Neural cell (in vitro differentiated cells): ENCODE measurements at regions not wholly inside any gene's neighbourhood (a gene's known extent, or its start where the extent isn't known, plus 50 kb on each side); places are given as distances from the start of the nearest gene placed in this dataset.

Source experiments
- H2AFZ ChIP-seq: fragments of 200-600, 300-800 bp; sonication (generic), shearing (Covaris generic); 2 replicates; pipeline ENCODE4 v1.6.0; 2014; ENCODE audit warnings: low read depth, mild to moderate bottlenecking, antibody characterized with exemption, low read length, moderate library complexity
- H3F3A ChIP-seq: fragments of 200-600 bp; shearing (Covaris generic); 2 replicates; pipeline ENCODE4 v1.6.1; 2016; ENCODE audit warnings: mild to moderate bottlenecking, moderate library complexity, mixed read lengths, antibody characterized with exemption, low read length; ENCODE audit not compliant: insufficient read depth, poor library complexity, severe bottlenecking
- H3K27ac ChIP-seq: fragments of 200-600, 300-800 bp; sonication (generic), shearing (Covaris generic); 2 replicates; pipeline ENCODE4 v1.5.1; 2014; ENCODE audit warnings: mild to moderate bottlenecking, low read length, moderate library complexity
- H3K27me3 ChIP-seq: fragments of 300-800, 200-600 bp; sonication (generic), shearing (Covaris generic); 2 replicates; pipeline ENCODE4 v1.6.0; 2014; ENCODE audit warnings: mild to moderate bottlenecking, low read depth, low read length, moderate library complexity; ENCODE audit not compliant: insufficient read depth
- H3K36me3 ChIP-seq: fragments of 300-800, 200-600 bp; sonication (generic), shearing (Covaris generic); 2 replicates; pipeline ENCODE4 v1.5.1; 2014; ENCODE audit warnings: mild to moderate bottlenecking, antibody characterized with exemption, low read length, moderate library complexity; ENCODE audit not compliant: insufficient read depth
- H3K4me2 ChIP-seq: fragments of 300-800, 200-600 bp; sonication (generic), shearing (Covaris generic); 2 replicates; pipeline ENCODE4 v1.6.0; 2014; ENCODE audit warnings: mild to moderate bottlenecking, low read length
- H3K4me3 ChIP-seq: fragments of 300-800, 200-600 bp; sonication (generic), shearing (Covaris generic); 2 replicates; pipeline ENCODE4 v1.5.1; 2014; ENCODE audit warnings: mild to moderate bottlenecking, low read length, moderate library complexity
- H3K79me2 ChIP-seq: fragments of 200-600 bp; shearing (Covaris generic); replicated peaks from 2 replicates; pipeline ENCODE4 v1.6.0; 2014; ENCODE audit warnings: mild to moderate bottlenecking, low read length, moderate library complexity; ENCODE audit not compliant: insufficient read depth
- H3K9ac ChIP-seq: fragments of 300-800, 200-600 bp; sonication (generic), shearing (Covaris generic); 2 replicates; pipeline ENCODE4 v1.6.1; 2016; ENCODE audit warnings: mild to moderate bottlenecking, low read length, mixed read lengths
- H3K9me2 ChIP-seq: fragments of 200-600 bp; shearing (Covaris generic); 2 replicates; pipeline ENCODE4 v1.6.1; 2016; ENCODE audit warnings: mild to moderate bottlenecking, low read length, mixed read lengths; ENCODE audit not compliant: insufficient read depth
- H3K9me3 ChIP-seq: fragments of 200-600, 300-800 bp; sonication (generic), shearing (Covaris generic); 2 replicates; pipeline ENCODE4 v1.6.1; 2016; ENCODE audit warnings: mild to moderate bottlenecking, mixed run types, low read length, moderate library complexity, mixed read lengths
- H4K20me1 ChIP-seq: fragments of 200-600 bp; shearing (Covaris generic); 2 replicates; pipeline ENCODE4 v1.6.1; 2016; ENCODE audit warnings: mild to moderate bottlenecking, mixed run types; ENCODE audit not compliant: insufficient read depth
- EP300 ChIP-seq: fragments of 450-650 bp; conservative IDR thresholded peaks from 2 replicates; pipeline ENCODE4 v1.6.1; 2014; ENCODE audit warnings: antibody characterized with exemption, mild to moderate bottlenecking, moderate library complexity; ENCODE audit not compliant: poor library complexity, severe bottlenecking
- EZH2 ChIP-seq: fragments of 200-600, 300-800 bp; shearing (Covaris generic), sonication (generic); IDR thresholded peaks from 2 replicates; pipeline ENCODE4 v1.6.1; 2014; ENCODE audit warnings: antibody characterized with exemption, low read length, borderline replicate concordance, mild to moderate bottlenecking; ENCODE audit not compliant: insufficient read depth, poor library complexity, severe bottlenecking
- MXI1 ChIP-seq: fragments of 450-650 bp; conservative IDR thresholded peaks from 2 replicates; pipeline ENCODE4 v1.6.1; 2014; ENCODE audit warnings: antibody characterized with exemption, mild to moderate bottlenecking; ENCODE audit not compliant: poor library complexity, severe bottlenecking
- POLR2AphosphoS5 ChIP-seq: IDR thresholded peaks from 2 replicates; pipeline ENCODE4 v1.6.1; 2012
- RAD21 ChIP-seq: fragments of 450-650 bp; conservative IDR thresholded peaks from 2 replicates; pipeline ENCODE4 v1.6.1; 2014; ENCODE audit warnings: antibody characterized with exemption, mild to moderate bottlenecking, moderate library complexity
- SMC3 ChIP-seq: fragments of 450-650 bp; conservative IDR thresholded peaks from 2 replicates; pipeline ENCODE4 v1.6.1; 2014; ENCODE audit warnings: antibody characterized with exemption, mild to moderate bottlenecking, moderate library complexity; ENCODE audit not compliant: poor library complexity
- TAF1 ChIP-seq: IDR thresholded peaks from 2 replicates; pipeline ENCODE4 v1.6.1; 2012; ENCODE audit warnings: low read depth
- TF ChIP-seq, protein P1 (sequence below): fragments of 450-650 bp; IDR thresholded peaks from 2 replicates; pipeline ENCODE4 v1.5.1; 2014; ENCODE audit warnings: antibody characterized with exemption, mild to moderate bottlenecking, moderate library complexity; ENCODE audit not compliant: poor library complexity, severe bottlenecking
- TF ChIP-seq, protein P2 (sequence below): IDR thresholded peaks from 2 replicates; pipeline ENCODE4 v1.6.1; 2012; ENCODE audit warnings: borderline replicate concordance

DNA sequence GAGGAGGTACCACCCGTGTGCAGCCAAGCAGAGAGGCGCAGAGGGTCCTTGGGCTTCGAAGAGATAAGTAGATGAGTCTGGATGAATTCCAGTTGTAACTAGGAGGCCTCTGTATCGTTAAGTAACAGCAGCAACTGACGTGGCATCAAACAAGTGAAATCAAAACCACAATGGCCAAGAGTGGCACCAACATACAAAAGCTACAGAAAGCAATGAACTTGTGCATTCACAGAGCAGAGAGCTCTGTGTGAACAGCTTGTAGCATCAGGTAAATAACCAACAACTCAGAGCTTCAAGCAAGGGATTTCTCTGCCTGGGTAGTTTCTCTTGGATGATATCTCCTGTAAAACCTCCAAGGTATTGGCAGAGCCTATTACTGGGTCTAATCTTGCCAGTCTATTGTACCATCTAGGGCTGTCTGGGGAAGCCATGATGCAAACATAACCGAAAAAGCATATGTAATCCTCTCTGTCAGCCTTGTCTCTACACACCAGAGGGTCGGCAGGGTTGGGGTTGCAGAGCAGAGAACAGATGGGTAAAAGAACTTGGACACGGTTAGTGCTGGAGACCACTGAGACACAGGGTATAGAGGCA, 83.1 kb upstream of the USP47 start:
- Histone ChIP-seq H3F3A (no peaks in the 10 kb centered on the region), H3K79me2 (no peaks in the 10 kb centered on the region), H2AFZ (no peak overlapping the region), H3K27me3 (no peaks in the 10 kb centered on the region), H4K20me1 (no peaks in the 10 kb centered on the region), H3K4me3 (no peak overlapping the region), H3K36me3 (no peaks in the 10 kb centered on the region), H3K9me2 (no peaks in the 10 kb centered on the region), H3K9ac (no peak overlapping the region), H3K27ac (no peak overlapping the region), H3K9me3 (no peaks in the 10 kb centered on the region), H3K4me2 (no peak overlapping the region)
- TF ChIP-seq EZH2 (no peak), SMC3 (no peak), EP300 (no peak), TAF1 (no peak)

GRCh38 chr11:11757909-11758308, 83.9 kb upstream of the USP47 start:
- Histone ChIP-seq H3K4me2 (no peak overlapping the region), H4K20me1 (no peaks in the 10 kb centered on the region), H3K4me3 (no peak overlapping the region), H3K9me2 (no peaks in the 10 kb centered on the region), H3K9me3 (no peaks in the 10 kb centered on the region), H3K79me2 (no peaks in the 10 kb centered on the region), H3K36me3 (no peaks in the 10 kb centered on the region), H3K27ac (no peak overlapping the region), H3K9ac (no peak overlapping the region), H2AFZ (no peak overlapping the region), H3K27me3 (no peaks in the 10 kb centered on the region), H3F3A (no peaks in the 10 kb centered on the region)
- TF ChIP-seq RAD21, result no peak
- no peak for TF ChIP-seq POLR2AphosphoS5
- TF ChIP-seq EP300, result no peak
- TF ChIP-seq, protein P1, sequence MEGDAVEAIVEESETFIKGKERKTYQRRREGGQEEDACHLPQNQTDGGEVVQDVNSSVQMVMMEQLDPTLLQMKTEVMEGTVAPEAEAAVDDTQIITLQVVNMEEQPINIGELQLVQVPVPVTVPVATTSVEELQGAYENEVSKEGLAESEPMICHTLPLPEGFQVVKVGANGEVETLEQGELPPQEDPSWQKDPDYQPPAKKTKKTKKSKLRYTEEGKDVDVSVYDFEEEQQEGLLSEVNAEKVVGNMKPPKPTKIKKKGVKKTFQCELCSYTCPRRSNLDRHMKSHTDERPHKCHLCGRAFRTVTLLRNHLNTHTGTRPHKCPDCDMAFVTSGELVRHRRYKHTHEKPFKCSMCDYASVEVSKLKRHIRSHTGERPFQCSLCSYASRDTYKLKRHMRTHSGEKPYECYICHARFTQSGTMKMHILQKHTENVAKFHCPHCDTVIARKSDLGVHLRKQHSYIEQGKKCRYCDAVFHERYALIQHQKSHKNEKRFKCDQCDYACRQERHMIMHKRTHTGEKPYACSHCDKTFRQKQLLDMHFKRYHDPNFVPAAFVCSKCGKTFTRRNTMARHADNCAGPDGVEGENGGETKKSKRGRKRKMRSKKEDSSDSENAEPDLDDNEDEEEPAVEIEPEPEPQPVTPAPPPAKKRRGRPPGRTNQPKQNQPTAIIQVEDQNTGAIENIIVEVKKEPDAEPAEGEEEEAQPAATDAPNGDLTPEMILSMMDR, result no peak
- TF ChIP-seq, protein P2, sequence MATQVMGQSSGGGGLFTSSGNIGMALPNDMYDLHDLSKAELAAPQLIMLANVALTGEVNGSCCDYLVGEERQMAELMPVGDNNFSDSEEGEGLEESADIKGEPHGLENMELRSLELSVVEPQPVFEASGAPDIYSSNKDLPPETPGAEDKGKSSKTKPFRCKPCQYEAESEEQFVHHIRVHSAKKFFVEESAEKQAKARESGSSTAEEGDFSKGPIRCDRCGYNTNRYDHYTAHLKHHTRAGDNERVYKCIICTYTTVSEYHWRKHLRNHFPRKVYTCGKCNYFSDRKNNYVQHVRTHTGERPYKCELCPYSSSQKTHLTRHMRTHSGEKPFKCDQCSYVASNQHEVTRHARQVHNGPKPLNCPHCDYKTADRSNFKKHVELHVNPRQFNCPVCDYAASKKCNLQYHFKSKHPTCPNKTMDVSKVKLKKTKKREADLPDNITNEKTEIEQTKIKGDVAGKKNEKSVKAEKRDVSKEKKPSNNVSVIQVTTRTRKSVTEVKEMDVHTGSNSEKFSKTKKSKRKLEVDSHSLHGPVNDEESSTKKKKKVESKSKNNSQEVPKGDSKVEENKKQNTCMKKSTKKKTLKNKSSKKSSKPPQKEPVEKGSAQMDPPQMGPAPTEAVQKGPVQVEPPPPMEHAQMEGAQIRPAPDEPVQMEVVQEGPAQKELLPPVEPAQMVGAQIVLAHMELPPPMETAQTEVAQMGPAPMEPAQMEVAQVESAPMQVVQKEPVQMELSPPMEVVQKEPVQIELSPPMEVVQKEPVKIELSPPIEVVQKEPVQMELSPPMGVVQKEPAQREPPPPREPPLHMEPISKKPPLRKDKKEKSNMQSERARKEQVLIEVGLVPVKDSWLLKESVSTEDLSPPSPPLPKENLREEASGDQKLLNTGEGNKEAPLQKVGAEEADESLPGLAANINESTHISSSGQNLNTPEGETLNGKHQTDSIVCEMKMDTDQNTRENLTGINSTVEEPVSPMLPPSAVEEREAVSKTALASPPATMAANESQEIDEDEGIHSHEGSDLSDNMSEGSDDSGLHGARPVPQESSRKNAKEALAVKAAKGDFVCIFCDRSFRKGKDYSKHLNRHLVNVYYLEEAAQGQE, result no peak

DNA sequence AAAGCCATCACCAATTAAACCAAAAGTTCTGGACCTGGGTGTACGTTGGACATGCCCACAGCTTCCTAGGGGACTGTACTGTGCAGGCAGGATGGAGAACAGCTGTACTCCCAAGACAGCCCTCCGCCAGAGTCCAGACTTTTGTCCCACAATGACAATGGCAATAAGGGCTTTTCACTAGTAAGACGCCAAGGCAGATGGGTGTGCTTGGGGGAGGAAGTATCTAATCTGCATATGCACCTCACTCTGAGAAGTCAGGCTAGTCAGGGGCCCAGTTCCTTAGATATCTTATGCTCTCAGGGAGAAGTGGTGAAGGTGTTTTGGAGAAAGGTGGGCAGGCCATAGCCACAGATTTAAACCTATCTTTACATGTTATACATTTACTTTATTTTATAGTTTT, 85.1 kb upstream of the USP47 start:
- no peak overlapping the region for H3K9ac ChIP-seq
- no peaks in the 10 kb centered on the region for H3K79me2 ChIP-seq
- no peak overlapping the region for H2AFZ ChIP-seq
- H3K4me3 ChIP-seq, result no peak overlapping the region
- no peak overlapping the region for H3K27ac ChIP-seq
- TF ChIP-seq, protein P1, result no peak
- TF ChIP-seq MXI1 (no peak), RAD21 (no peak), SMC3 (no peak), POLR2AphosphoS5 (no peak), EZH2 (no peak), TAF1 (no peak), EP300 (no peak)
- TF ChIP-seq, protein P2, result no peak
- H4K20me1 ChIP-seq, result no peaks in the 10 kb centered on the region
- no peaks in the 10 kb centered on the region for H3K36me3 ChIP-seq
- H3K9me3 ChIP-seq, result no peaks in the 10 kb centered on the region
- H3K4me2 ChIP-seq, result no peak overlapping the region
- H3K9me2 ChIP-seq, result no peaks in the 10 kb centered on the region
- H3K27me3 ChIP-seq, result no peaks in the 10 kb centered on the region
- H3F3A ChIP-seq, result no peaks in the 10 kb centered on the region
